IPS DF 6.9 (cell line): ENCODE measurements at regions not wholly inside any gene's neighbourhood (a gene's known extent, or its start where the extent isn't known, plus 50 kb on each side); places are given as distances from the start of the nearest gene placed in this dataset.

Source experiments
- DNase-seq: peaks from one replicate; pipeline ENCODE4 v3.0.0-alpha.2; 2013; ENCODE audit warnings: low read depth, low spot score
- H3K27ac ChIP-seq: one replicate; pipeline ENCODE4 v1.5.1; 2013; ENCODE audit warnings: low read length, control low read depth
- H3K27me3 ChIP-seq: 2 replicates; pipeline ENCODE4 v1.6.1; 2013; ENCODE audit warnings: mild to moderate bottlenecking, low read length; ENCODE audit not compliant: control insufficient read depth, insufficient read depth
- H3K36me3 ChIP-seq: 2 replicates; pipeline ENCODE4 v1.6.1; 2013; ENCODE audit warnings: low read length; ENCODE audit not compliant: control insufficient read depth, insufficient read depth
- H3K4me1 ChIP-seq: 2 replicates; pipeline ENCODE4 v1.6.1; 2013; ENCODE audit warnings: low read length; ENCODE audit not compliant: control insufficient read depth, insufficient read depth
- H3K4me3 ChIP-seq: 2 replicates; pipeline ENCODE4 v1.5.1; 2013; ENCODE audit warnings: mild to moderate bottlenecking, low read length
- H3K9me3 ChIP-seq: 2 replicates; pipeline ENCODE4 v1.6.1; 2013; ENCODE audit warnings: low read length, inconsistent platforms; ENCODE audit not compliant: control insufficient read depth, insufficient read depth
- WGBS: extraction: QIAGEN DNeasy Blood & Tissue Kit; methylation state at CpG from one replicate; pipeline ENCODE4 v1.1.7; 2013; ENCODE audit warnings: mixed read lengths, missing lambda C conversion rate; ENCODE audit not compliant: insufficient read length, insufficient coverage; 5-methylcytosine and 5-hydroxymethylcytosine counted together

- Histone ChIP-seq H3K4me1 (no peaks in the 10 kb centered on the region), H3K4me3 (no peak overlapping the region), H3K36me3 (no peaks in the 10 kb centered on the region), H3K27me3 (no peaks in the 10 kb centered on the region), H3K27ac (no peak overlapping the region), H3K9me3 (no peaks in the 10 kb centered on the region)
- DNase-seq = no peak
- WGBS = no CpG with 5 or more reads among the region's 4 CpGs
Observed at GRCh38 chr10:63077800-63078199, 55.3 kb upstream of the NRBF2 start.

DNA sequence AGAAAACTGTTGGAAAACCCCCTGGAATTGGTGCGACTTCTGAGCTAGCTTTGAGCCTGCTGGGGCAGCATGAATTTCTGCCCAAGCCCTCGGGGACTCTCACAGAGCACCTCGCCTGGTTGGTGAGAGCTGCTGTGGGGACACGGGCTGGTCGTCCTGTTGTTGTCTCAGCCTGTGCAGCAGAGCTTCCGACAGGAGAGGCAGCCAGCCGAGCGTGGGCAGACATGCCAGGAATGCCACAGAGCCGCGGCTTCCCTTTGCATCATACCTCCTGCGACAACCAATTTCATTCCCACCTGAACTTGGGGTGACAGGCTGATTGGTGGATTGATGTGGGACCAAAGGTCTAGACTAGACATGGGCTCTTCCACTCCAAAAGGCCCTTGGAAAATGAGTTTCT, 60.2 kb upstream of the NRBF2 start:
- DNase-seq = no peak
- Histone ChIP-seq H3K4me1 (no peaks in the 10 kb centered on the region; the same call in 1 of the 2 replicates), H3K36me3 (no peaks in the 10 kb centered on the region), H3K9me3 (no peaks in the 10 kb centered on the region), H3K4me3 (no peak overlapping the region), H3K27ac (no peak overlapping the region), H3K27me3 (no peaks in the 10 kb centered on the region)
- no CpG with 5 or more reads among the region's 11 CpGs for WGBS

- no CpG with 5 or more reads among the region's 11 CpGs for whole genome bisulfite sequencing
- Histone ChIP-seq H3K9me3 (no peaks in the 10 kb centered on the region), H3K4me3 (no peak overlapping the region), H3K4me1 (no peaks in the 10 kb centered on the region; the same call in 1 of the 2 replicates), H3K27ac (no peak overlapping the region), H3K36me3 (no peaks in the 10 kb centered on the region), H3K27me3 (no peaks in the 10 kb centered on the region)
- DNase-seq = no peak
Observed at GRCh38 chr10:63071145-63071544, 62.0 kb upstream of the NRBF2 start.

DNA sequence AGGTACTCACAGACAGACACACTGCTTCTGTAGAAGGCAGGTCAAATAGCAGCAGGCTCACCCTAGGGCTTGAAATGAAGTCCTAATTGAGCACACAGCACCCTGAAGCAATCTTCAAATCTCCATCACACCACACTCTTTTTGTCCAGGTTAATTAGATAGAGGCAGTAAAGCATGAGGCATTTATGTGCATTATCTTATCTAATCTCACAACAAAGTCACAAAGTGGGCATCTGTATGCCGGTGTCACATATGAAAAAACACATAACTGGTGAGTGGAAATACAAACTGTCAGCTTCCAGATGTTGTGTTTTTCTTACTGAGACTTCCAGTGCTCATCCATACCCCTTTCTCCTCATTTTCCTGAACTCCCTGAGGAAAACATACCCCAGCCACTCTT, 63.8 kb upstream of the NRBF2 start:
- Histone ChIP-seq H3K36me3 (no peaks in the 10 kb centered on the region), H3K4me1 (no peaks in the 10 kb centered on the region; the same call in 1 of the 2 replicates), H3K27ac (no peak overlapping the region), H3K27me3 (no peaks in the 10 kb centered on the region), H3K4me3 (no peak overlapping the region), H3K9me3 (no peaks in the 10 kb centered on the region)
- no peak for DNase-seq
- WGBS = no CpG with 5 or more reads among the region's 1 CpG

DNA sequence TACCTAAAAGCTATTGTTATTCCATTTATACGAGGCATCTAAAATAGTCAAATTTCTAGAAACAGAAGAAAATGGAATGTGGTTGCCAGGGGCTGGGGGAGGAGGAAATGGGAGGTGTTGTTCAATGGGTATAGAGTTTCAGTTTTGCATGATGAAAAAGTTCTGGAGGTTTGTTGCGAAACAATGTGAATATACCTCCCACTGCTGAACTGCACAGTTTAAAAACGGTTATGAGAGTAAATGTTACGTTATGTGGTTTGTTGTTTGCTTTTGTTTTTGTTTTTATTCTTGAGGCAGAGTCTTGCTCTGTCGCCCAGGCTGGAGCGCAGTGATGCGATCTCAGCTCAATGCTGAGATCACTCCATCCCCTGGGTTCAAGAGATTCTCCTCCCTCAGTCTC, 64.9 kb upstream of the NRBF2 start:
- no peak for DNase-seq
- Histone ChIP-seq H3K36me3 (no peaks in the 10 kb centered on the region), H3K9me3 (no peaks in the 10 kb centered on the region), H3K27me3 (no peaks in the 10 kb centered on the region), H3K4me3 (no peak overlapping the region), H3K4me1 (peaks cover 2% of the 10 kb centered on the region; the same call in 1 of the 2 replicates), H3K27ac (no peak overlapping the region)
- no CpG with 5 or more reads among the region's 7 CpGs for WGBS

DNA sequence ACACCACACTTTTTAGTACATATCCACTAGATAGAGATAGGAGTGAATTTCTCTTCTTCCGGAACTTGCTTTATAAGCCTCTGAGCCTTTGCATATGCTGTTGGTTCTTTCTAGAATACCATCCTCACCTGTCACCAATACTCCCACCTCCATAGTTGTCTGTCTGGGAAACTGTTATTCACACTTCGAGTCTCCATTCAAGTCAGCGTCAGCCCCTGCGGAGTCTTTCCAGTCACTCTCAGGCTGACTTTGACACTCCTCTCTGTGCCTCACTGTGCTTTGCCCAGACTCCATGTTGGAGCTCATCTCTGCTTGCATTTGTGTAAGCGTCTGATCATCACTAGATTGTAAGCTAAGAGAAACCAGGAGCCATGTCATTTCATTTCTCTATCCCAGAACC, 66.5 kb upstream of the NRBF2 start:
- no peak for DNase-seq
- Histone ChIP-seq H3K36me3 (no peaks in the 10 kb centered on the region), H3K27ac (no peak overlapping the region), H3K4me3 (no peak overlapping the region), H3K9me3 (no peaks in the 10 kb centered on the region), H3K4me1 (peaks cover 2% of the 10 kb centered on the region; the same call in 1 of the 2 replicates), H3K27me3 (no peaks in the 10 kb centered on the region)
- WGBS = no CpG with 5 or more reads among the region's 5 CpGs

DNA sequence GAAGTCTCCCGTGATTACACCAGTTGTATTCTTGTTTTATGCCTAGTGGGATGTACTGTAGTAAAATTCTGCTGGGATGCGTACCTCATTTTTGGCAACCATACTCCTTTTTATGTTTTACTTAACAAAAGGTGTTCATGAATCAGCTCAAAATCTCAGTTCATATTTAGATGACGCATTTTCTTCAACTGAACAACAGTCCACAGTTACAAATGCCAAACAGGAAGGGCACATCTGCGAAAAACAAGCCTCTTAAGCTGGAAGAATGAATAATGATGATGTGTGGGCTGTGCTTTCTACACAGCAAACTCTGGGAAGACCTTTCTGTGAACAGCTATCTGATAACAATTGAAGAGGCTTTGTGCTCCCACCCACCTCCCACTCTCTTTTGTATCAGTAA, 68.4 kb upstream of the NRBF2 start:
- no CpG with 5 or more reads among the region's 4 CpGs for WGBS
- H3K27me3 ChIP-seq = no peaks in the 10 kb centered on the region
- H3K4me1 ChIP-seq = 0 out of 2 replicates have a peak, but pooled peaks cover 2% of the 10 kb centered on the region
- no peak for DNase-seq
- H3K27ac ChIP-seq = no peak overlapping the region
- H3K4me3 ChIP-seq = no peak overlapping the region
- H3K36me3 ChIP-seq = no peaks in the 10 kb centered on the region
- no peaks in the 10 kb centered on the region for H3K9me3 ChIP-seq

DNA sequence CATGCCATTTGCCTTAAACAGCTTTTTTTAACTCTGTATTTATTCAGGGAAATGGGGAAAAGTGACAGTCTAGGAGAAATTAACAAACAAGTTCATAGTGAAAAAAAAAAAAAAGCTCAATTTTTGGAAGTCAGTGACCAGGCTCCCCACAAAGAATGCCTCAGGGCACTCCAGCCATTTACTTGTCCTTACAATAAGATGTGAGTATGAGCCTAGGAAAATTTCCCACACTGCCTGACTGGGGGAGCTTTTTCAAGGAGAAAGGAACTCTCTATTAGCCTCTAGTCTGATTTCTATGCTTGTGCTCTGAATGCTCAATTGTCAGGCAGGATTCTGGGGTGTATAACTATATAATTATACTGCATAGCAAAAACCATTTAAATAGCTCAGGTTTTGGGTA, 74.9 kb upstream of the NRBF2 start:
- Histone ChIP-seq H3K9me3 (no peaks in the 10 kb centered on the region), H3K4me3 (no peak overlapping the region), H3K36me3 (no peaks in the 10 kb centered on the region), H3K27ac (no peak overlapping the region), H3K4me1 (no peaks in the 10 kb centered on the region), H3K27me3 (no peaks in the 10 kb centered on the region)
- no peak for DNase-seq

DNA sequence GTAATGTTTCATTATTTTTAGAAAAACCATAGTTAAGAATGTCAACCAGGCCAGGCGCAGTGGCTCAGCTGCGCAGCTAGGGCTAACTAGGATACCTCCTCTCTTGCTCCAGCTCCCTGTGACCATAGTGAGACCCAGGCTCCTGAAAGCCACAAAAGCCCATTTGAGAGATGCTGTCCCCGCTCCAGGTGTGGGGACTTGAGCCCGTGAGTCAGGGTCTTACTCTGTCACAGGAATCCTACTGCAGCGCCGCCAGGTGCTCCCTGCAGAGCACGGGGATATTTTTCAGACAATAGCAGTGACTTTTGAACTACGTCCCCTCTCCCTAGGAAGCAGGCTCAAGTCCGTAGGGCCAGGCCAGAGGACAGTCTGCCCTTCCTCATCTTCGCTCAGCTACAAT, 75.6 kb upstream of the NRBF2 start:
- H3K4me1 ChIP-seq = no peaks in the 10 kb centered on the region
- no peaks in the 10 kb centered on the region for H3K36me3 ChIP-seq
- WGBS = no CpG with 5 or more reads among the region's 10 CpGs
- H3K27me3 ChIP-seq = no peaks in the 10 kb centered on the region
- no peaks in the 10 kb centered on the region for H3K9me3 ChIP-seq
- no peak for DNase-seq
- H3K4me3 ChIP-seq = no peak overlapping the region
- H3K27ac ChIP-seq = no peak overlapping the region

- H3K4me3 ChIP-seq = no peak overlapping the region
- DNase-seq = no peak
- no peaks in the 10 kb centered on the region for H3K36me3 ChIP-seq
- H3K9me3 ChIP-seq = no peaks in the 10 kb centered on the region
- no peaks in the 10 kb centered on the region for H3K27me3 ChIP-seq
- no peaks in the 10 kb centered on the region for H3K4me1 ChIP-seq
- WGBS = no CpG with 5 or more reads among the region's 3 CpGs
- H3K27ac ChIP-seq = no peak overlapping the region
Observed at GRCh38 chr10:63055705-63056104, 77.4 kb upstream of the NRBF2 start.

DNA sequence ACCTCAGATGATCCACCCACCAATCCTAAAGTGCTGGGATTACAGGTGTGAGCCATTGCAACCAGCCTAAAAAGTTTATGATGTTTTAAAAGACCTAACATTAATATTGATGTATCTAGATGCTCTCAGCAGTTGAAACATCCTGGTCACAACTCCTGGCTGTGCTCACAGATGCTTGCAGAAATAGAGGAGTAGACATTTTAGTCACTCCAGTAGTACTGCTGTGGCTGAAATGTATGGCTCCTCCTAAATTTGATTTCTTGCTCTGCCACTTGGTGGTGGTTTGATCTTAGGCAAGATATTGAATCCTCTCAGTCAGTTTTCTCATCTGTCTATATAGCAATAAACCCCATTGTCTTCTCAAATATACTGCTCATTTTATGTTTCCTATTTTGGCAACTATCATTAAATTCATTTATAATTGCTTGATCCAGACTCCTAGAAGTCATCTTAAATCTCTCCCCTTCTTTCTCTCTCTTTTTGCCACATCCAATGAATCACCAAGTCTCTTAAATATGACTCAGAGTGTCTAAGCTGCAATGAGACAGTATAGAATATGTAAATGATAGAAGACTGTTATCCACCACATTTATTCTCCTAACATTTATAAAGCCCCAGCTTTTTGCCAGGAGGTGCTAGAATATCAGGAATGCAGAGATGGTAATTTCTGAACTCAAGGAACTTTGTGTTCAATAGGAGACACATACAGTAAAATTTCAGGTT, 78.1 kb upstream of the NRBF2 start:
- no peak for DNase-seq
- no peak overlapping the region for H3K4me3 ChIP-seq
- no peaks in the 10 kb centered on the region for H3K36me3 ChIP-seq
- H3K4me1 ChIP-seq = no peaks in the 10 kb centered on the region
- H3K27ac ChIP-seq = no peak overlapping the region
- H3K27me3 ChIP-seq = no peaks in the 10 kb centered on the region
- H3K9me3 ChIP-seq = no peaks in the 10 kb centered on the region
